GM23338 (cell line): ENCODE measurements at regions not wholly inside any gene's neighbourhood (a gene's known extent, or its start where the extent isn't known, plus 50 kb on each side); places are given as distances from the start of the nearest gene placed in this dataset.
A peak's percentile ranks its signal among the peaks of the same experiment; 100 is the strongest.

Source experiments
- ATAC-seq: fragments of 200-7000 bp; cut with Tn5 transposase; 3 replicates; pipeline ENCODE4 v1.9.1; 2020
- DNase-seq: peaks from one replicate; pipeline ENCODE4 v3.0.0-alpha.2; 2015; ENCODE audit warnings: low spot score
- H2AFZ ChIP-seq: fragments of 200-600 bp; sonication (generic); 2 replicates; pipeline ENCODE4 v1.8.0; 2016; ENCODE audit warnings: antibody characterized with exemption, mild to moderate bottlenecking, moderate library complexity
- H3F3A ChIP-seq: fragments of 200-600 bp; sonication (generic); replicated peaks from 2 replicates; pipeline ENCODE4 v1.8.0; 2017; ENCODE audit warnings: antibody characterized with exemption, mixed run types, low read depth
- H3K27ac ChIP-seq: fragments of 200-600 bp; sonication (generic); 2 replicates; pipeline ENCODE4 v1.6.1; 2016; ENCODE audit warnings: low read depth
- H3K27me3 ChIP-seq: fragments of 200-600 bp; sonication (generic); 2 replicates; pipeline ENCODE4 v1.8.0; 2016; ENCODE audit warnings: mild to moderate bottlenecking, mixed run types, moderate library complexity; ENCODE audit not compliant: insufficient read depth
- H3K36me3 ChIP-seq: fragments of 200-600 bp; sonication (generic); 2 replicates; pipeline ENCODE4 v1.8.0; 2016; ENCODE audit warnings: mild to moderate bottlenecking; ENCODE audit not compliant: insufficient read depth
- H3K4me1 ChIP-seq: fragments of 200-600 bp; sonication (generic); 2 replicates; pipeline ENCODE4 v1.8.0; 2016; ENCODE audit warnings: mild to moderate bottlenecking, moderate library complexity; ENCODE audit not compliant: insufficient read depth
- H3K4me2 ChIP-seq: fragments of 200-600 bp; sonication (generic); 2 replicates; pipeline ENCODE4 v1.7.1; 2017; ENCODE audit warnings: mixed run types
- H3K4me3 ChIP-seq: fragments of 200-600 bp; sonication (generic); 2 replicates; pipeline ENCODE4 v1.6.1; 2016; ENCODE audit warnings: mixed run types
- H3K79me2 ChIP-seq: fragments of 200-600 bp; sonication (generic); replicated peaks from 2 replicates; pipeline ENCODE4 v1.8.0; 2017; ENCODE audit warnings: mild to moderate bottlenecking; ENCODE audit not compliant: insufficient read depth
- H3K9me2 ChIP-seq: fragments of 200-600 bp; sonication (generic); 2 replicates; pipeline ENCODE4 v1.8.0; 2017; ENCODE audit not compliant: insufficient read depth
- H4K20me1 ChIP-seq: fragments of 200-600 bp; sonication (generic); replicated peaks from 2 replicates; pipeline ENCODE4 v1.8.0; 2017; ENCODE audit warnings: mild to moderate bottlenecking; ENCODE audit not compliant: insufficient read depth
- H3K27ac Mint-ChIP-seq: 2 replicates; pipeline ENCODE4 v1.8.0; 2020; ENCODE audit warnings: inconsistent platforms, mild to moderate bottlenecking, moderate library complexity, mixed read lengths
- H3K27me3 Mint-ChIP-seq: 3 replicates; pipeline ENCODE4 v1.8.0; 2022; ENCODE audit warnings: low read depth, mild to moderate bottlenecking, moderate library complexity, mixed read lengths, inconsistent platforms; ENCODE audit not compliant: insufficient read depth, poor library complexity
- H3K36me3 Mint-ChIP-seq: 3 replicates; pipeline ENCODE4 v1.8.0; 2021; ENCODE audit warnings: low read depth, mild to moderate bottlenecking, inconsistent platforms, moderate library complexity, mixed read lengths
- H3K4me1 Mint-ChIP-seq: 3 replicates; pipeline ENCODE4 v1.8.0; 2020; ENCODE audit warnings: mild to moderate bottlenecking, inconsistent platforms, mixed read lengths
- H3K4me3 Mint-ChIP-seq: 3 replicates; pipeline ENCODE4 v1.8.0; 2021; ENCODE audit warnings: moderate library complexity, mild to moderate bottlenecking, inconsistent platforms, mixed read lengths
- H3K9me3 Mint-ChIP-seq: 3 replicates; pipeline ENCODE4 v1.8.0; 2020; ENCODE audit warnings: moderate library complexity, mild to moderate bottlenecking, inconsistent platforms, mixed read lengths
- CREB1 ChIP-seq: fragments of 250-450 bp; sonication (Bioruptor Pico); IDR thresholded peaks from 2 replicates; pipeline ENCODE4 v1.5.0; 2020; ENCODE audit warnings: low read depth, mild to moderate bottlenecking, moderate library complexity
- CTCF ChIP-seq, 2 experiments: fragments of 200-600 bp in 1 of 2; sonication (generic) in 1 of 2; conservative IDR thresholded peaks; 2 replicates each; pipeline versions ENCODE4 v1.5.1 to v1.6.1; 2016 to 2017; ENCODE audit warnings: antibody characterized with exemption in 2 of 2, low read depth in 2 of 2, mild to moderate bottlenecking in 2 of 2, moderate library complexity in 1 of 2
- ETS1 ChIP-seq: IDR thresholded peaks from 2 replicates; pipeline ENCODE4 v1.6.1; 2016; ENCODE audit warnings: antibody characterized with exemption
- EZH2 ChIP-seq: fragments of 200-600 bp; sonication (generic); IDR thresholded peaks from one replicate; pipeline ENCODE4 v1.8.0; 2017; ENCODE audit warnings: antibody characterized with exemption, mild to moderate bottlenecking, low read depth; ENCODE audit not compliant: unreplicated experiment
- EZH2phosphoT487 ChIP-seq: fragments of 200-600 bp; sonication (generic); IDR thresholded peaks from one replicate; pipeline ENCODE4 v1.8.1; 2018; ENCODE audit warnings: antibody characterized with exemption; ENCODE audit not compliant: unreplicated experiment
- JUNB ChIP-seq: IDR thresholded peaks from one replicate; pipeline ENCODE4 v1.6.1; 2016; ENCODE audit warnings: antibody characterized with exemption; ENCODE audit not compliant: unreplicated experiment
- REST ChIP-seq: IDR thresholded peaks from one replicate; pipeline ENCODE4 v1.6.1; 2018; ENCODE audit warnings: antibody characterized with exemption; ENCODE audit not compliant: unreplicated experiment

GRCh38 chr21:41674402-41674801 is 92.5 kb downstream of the RIPK4 start:
- Histone ChIP-seq H3K27me3 (no peaks in the 10 kb centered on the region), H3K79me2 (no peaks in the 10 kb centered on the region), H3K4me2 (no peak overlapping the region), H3K36me3 (no peaks in the 10 kb centered on the region), H3F3A (no peaks in the 10 kb centered on the region), H3K4me1 (peaks cover 14% of the 10 kb centered on the region), H4K20me1 (no peaks in the 10 kb centered on the region), H3K27ac (no peak overlapping the region), H2AFZ (no peak overlapping the region), H3K9me2 (no peaks in the 10 kb centered on the region), H3K4me3 (no peak overlapping the region)
- Mint-ChIP-seq H3K9me3 (no peaks in the 10 kb centered on the region; the same call in 1 of the 3 replicates), H3K4me1 (peaks cover 25% of the 10 kb centered on the region), H3K4me3 (no peak overlapping the region), H3K27ac (no peak overlapping the region), H3K27me3 (peaks cover 12% of the 10 kb centered on the region), H3K36me3 (no peaks in the 10 kb centered on the region)
- no peak for TF ChIP-seq JUNB
- TF ChIP-seq CTCF (conservative IDR thresholded peaks at IDR 0.05; ENCODE audit: low read depth in 2 of 2): no peak
- ATAC-seq (no peak), DNase-seq (no peak)

GRCh38 chr21:41673596-41674335 is 93.1 kb downstream of the RIPK4 start:
- no peaks in the 10 kb centered on the region for H4K20me1 ChIP-seq
- H3K36me3 Mint-ChIP-seq: no peaks in the 10 kb centered on the region
- H2AFZ ChIP-seq: no peak overlapping the region
- H3K4me1 Mint-ChIP-seq: peaks cover 18% of the 10 kb centered on the region
- no peaks in the 10 kb centered on the region; the same call in 1 of the 3 replicates for H3K9me3 Mint-ChIP-seq
- H3K4me3 ChIP-seq: no peak overlapping the region
- ATAC-seq (no peak), DNase-seq (no peak)
- no peaks in the 10 kb centered on the region for H3K36me3 ChIP-seq
- H3K4me3 Mint-ChIP-seq: no peak overlapping the region
- peak overlapping the region; percentile 38 for H3K4me2 ChIP-seq
- no peaks in the 10 kb centered on the region for H3K79me2 ChIP-seq
- H3K27ac Mint-ChIP-seq: no peak overlapping the region
- H3K4me1 ChIP-seq: peaks cover 14% of the 10 kb centered on the region
- H3F3A ChIP-seq: no peaks in the 10 kb centered on the region
- H3K9me2 ChIP-seq: no peaks in the 10 kb centered on the region
- no peaks in the 10 kb centered on the region for H3K27me3 ChIP-seq
- peaks cover 12% of the 10 kb centered on the region for H3K27me3 Mint-ChIP-seq
- no peak overlapping the region for H3K27ac ChIP-seq
- TF ChIP-seq CTCF (conservative IDR thresholded peaks at IDR 0.05; ENCODE audit: low read depth in 2 of 2) (no peak), CREB1 (no peak), REST (no peak), EZH2 (no peak), EZH2phosphoT487 (no peak), ETS1 (no peak)
